ENCODE measurements at regions not wholly inside any gene's neighbourhood (a gene's known extent, or its start where the extent isn't known, plus 50 kb on each side); places are given as distances from the start of the nearest gene placed in this dataset.

DNA sequence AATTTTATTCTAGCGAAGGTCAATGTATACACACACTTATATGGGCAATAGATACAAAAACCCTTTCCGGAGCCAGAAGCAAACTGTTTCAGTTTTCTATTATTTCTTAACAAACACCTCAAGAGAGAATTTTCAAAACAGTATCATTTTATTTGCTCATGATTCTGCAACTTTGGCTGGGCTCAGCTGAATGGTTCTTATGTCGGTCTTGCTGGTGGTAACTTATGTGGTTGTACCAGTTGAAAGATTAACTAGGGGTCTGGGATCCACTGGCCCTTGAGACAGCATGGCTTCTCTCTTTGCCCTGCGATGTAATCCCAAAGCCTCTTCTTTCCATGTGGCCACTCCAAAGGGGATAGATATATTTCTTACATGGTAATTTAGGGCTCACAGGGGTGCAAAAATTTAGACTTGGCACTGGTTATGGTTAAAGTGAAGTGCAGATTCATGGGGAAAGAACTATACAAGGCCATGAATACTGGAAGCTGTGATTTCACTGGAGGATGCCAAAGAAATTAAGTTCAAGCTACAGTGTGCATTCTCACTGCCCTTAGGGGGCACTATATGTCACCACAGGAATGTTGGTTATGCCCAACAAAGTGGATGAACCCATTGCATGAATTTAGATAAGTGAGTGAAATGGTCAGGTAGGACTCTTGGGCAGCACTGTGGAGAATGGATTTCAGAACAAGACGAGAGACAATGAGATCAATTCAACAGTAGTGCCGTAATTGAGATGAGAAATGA lies 94.3 kb upstream of the NAV3 start:
- no peak for FAIRE-seq
- Histone ChIP-seq H2AFZ (ENCODE audit: control insufficient read depth, low read depth, low read length) (no peak overlapping the region), H3K79me2 (ENCODE audit: control insufficient read depth, insufficient read depth, low read length) (no peaks in the 10 kb centered on the region), H3K4me3 (no peak overlapping the region), H3K27ac (ENCODE audit: control insufficient read depth, insufficient read depth) (no peak overlapping the region), H3K36me3 (ENCODE audit: control insufficient read depth in 2 of 2, insufficient read depth in 2 of 2, low read length in 1 of 2) (no peaks in the 10 kb centered on the region), H4K20me1 (ENCODE audit: control insufficient read depth, insufficient read depth) (no peaks in the 10 kb centered on the region), H3K9ac (ENCODE audit: control insufficient read depth, insufficient read depth, low read length) (no peak overlapping the region), H3K27me3 (replicated peaks in 1 of 2; ENCODE audit: control insufficient read depth in 2 of 2, insufficient read depth in 2 of 2, low read length in 1 of 2) (no peaks in the 10 kb centered on the region), H3K9me3 (replicated peaks; ENCODE audit: control insufficient read depth, insufficient read depth, low read length) (no peaks in the 10 kb centered on the region), H3K4me2 (ENCODE audit: control insufficient read depth, insufficient read depth) (no peak overlapping the region), H3K4me1 (ENCODE audit: control insufficient read depth, insufficient read depth, low read length) (no peaks in the 10 kb centered on the region)
- ChIA-PET SMC1A (ENCODE audit: uncharacterized antibody, unreplicated experiment) (interaction anchor here (1.0 to 2.3 kb wide), 10 partner anchors 9 to 192 kb away, joined by 3 to 12 read pairs (median 6); no protein-coding TSS in a partner anchor), CTCF (interaction anchor here (0.7 to 3.2 kb wide), 6 partner anchors 10 to 191 kb away, joined by 3 to 22 read pairs (median 4); no protein-coding TSS in a partner anchor), RAD21 (ENCODE audit: unreplicated experiment) (interaction anchor here (0.5 to 2.6 kb wide), 4 partner anchors 19 to 188 kb away, joined by 3 to 18 read pairs (median 6); no protein-coding TSS in a partner anchor), POLR2A (no interaction called here)
- no TSS peak for BruUV-seq (replicated peaks)
- peak; percentile 52; the same call in 1 of the 3 replicates for ATAC-seq
- 34% methylated on average over 6 of the region's 6 CpGs for WGBS (ENCODE audit: insufficient coverage, insufficient replicate concordance, low lambda C conversion rate, missing lambda C conversion rate)
- DNase-seq (ENCODE audit: low read depth, low spot score), result no peak
- in situ Hi-C loops (cut with MboI), result no loop called here
- intact Hi-C loops (cut with micrococcal nuclease; ENCODE audit: unreplicated experiment), result no loop called here
- no peak for TF ChIP-seq PML (IDR thresholded peaks at IDR 0.05; ENCODE audit: low read length)
- TF ChIP-seq, protein P1, sequence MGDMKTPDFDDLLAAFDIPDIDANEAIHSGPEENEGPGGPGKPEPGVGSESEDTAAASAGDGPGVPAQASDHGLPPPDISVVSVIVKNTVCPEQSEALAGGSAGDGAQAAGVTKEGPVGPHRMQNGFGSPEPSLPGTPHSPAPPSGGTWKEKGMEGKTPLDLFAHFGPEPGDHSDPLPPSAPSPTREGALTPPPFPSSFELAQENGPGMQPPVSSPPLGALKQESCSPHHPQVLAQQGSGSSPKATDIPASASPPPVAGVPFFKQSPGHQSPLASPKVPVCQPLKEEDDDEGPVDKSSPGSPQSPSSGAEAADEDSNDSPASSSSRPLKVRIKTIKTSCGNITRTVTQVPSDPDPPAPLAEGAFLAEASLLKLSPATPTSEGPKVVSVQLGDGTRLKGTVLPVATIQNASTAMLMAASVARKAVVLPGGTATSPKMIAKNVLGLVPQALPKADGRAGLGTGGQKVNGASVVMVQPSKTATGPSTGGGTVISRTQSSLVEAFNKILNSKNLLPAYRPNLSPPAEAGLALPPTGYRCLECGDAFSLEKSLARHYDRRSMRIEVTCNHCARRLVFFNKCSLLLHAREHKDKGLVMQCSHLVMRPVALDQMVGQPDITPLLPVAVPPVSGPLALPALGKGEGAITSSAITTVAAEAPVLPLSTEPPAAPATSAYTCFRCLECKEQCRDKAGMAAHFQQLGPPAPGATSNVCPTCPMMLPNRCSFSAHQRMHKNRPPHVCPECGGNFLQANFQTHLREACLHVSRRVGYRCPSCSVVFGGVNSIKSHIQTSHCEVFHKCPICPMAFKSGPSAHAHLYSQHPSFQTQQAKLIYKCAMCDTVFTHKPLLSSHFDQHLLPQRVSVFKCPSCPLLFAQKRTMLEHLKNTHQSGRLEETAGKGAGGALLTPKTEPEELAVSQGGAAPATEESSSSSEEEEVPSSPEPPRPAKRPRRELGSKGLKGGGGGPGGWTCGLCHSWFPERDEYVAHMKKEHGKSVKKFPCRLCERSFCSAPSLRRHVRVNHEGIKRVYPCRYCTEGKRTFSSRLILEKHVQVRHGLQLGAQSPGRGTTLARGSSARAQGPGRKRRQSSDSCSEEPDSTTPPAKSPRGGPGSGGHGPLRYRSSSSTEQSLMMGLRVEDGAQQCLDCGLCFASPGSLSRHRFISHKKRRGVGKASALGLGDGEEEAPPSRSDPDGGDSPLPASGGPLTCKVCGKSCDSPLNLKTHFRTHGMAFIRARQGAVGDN (IDR thresholded peaks at IDR 0.05), result no peak
- TF ChIP-seq, protein P2, sequence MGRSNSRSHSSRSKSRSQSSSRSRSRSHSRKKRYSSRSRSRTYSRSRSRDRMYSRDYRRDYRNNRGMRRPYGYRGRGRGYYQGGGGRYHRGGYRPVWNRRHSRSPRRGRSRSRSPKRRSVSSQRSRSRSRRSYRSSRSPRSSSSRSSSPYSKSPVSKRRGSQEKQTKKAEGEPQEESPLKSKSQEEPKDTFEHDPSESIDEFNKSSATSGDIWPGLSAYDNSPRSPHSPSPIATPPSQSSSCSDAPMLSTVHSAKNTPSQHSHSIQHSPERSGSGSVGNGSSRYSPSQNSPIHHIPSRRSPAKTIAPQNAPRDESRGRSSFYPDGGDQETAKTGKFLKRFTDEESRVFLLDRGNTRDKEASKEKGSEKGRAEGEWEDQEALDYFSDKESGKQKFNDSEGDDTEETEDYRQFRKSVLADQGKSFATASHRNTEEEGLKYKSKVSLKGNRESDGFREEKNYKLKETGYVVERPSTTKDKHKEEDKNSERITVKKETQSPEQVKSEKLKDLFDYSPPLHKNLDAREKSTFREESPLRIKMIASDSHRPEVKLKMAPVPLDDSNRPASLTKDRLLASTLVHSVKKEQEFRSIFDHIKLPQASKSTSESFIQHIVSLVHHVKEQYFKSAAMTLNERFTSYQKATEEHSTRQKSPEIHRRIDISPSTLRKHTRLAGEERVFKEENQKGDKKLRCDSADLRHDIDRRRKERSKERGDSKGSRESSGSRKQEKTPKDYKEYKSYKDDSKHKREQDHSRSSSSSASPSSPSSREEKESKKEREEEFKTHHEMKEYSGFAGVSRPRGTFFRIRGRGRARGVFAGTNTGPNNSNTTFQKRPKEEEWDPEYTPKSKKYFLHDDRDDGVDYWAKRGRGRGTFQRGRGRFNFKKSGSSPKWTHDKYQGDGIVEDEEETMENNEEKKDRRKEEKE (IDR thresholded peaks at IDR 0.05), result no peak
- no peak for TF ChIP-seq SREBF2 (IDR thresholded peaks at IDR 0.05; ENCODE audit: low read length)
- no peak for TF ChIP-seq JUND (IDR thresholded peaks at IDR 0.05; ENCODE audit: low read depth, low read length)
- no peak for TF ChIP-seq RELA (IDR thresholded peaks at IDR 0.05; ENCODE audit: borderline replicate concordance, partially characterized antibody)
- TF ChIP-seq RAD21 (IDR thresholded peaks at IDR 0.05; ENCODE audit: insufficient read depth, low read depth, low read length), result peak; percentile 54
- TF ChIP-seq ZNF622 (IDR thresholded peaks at IDR 0.05), result no peak
- no peak for TF ChIP-seq CHD2 (IDR thresholded peaks at IDR 0.05; ENCODE audit: borderline replicate concordance, low read depth, low read length)
- no peak for TF ChIP-seq POLR2A (IDR thresholded peaks at IDR 0.05; ENCODE audit: low read depth, low read length)
- TF ChIP-seq SMARCA5 (IDR thresholded peaks at IDR 0.05), result no peak
- TF ChIP-seq, protein P3, sequence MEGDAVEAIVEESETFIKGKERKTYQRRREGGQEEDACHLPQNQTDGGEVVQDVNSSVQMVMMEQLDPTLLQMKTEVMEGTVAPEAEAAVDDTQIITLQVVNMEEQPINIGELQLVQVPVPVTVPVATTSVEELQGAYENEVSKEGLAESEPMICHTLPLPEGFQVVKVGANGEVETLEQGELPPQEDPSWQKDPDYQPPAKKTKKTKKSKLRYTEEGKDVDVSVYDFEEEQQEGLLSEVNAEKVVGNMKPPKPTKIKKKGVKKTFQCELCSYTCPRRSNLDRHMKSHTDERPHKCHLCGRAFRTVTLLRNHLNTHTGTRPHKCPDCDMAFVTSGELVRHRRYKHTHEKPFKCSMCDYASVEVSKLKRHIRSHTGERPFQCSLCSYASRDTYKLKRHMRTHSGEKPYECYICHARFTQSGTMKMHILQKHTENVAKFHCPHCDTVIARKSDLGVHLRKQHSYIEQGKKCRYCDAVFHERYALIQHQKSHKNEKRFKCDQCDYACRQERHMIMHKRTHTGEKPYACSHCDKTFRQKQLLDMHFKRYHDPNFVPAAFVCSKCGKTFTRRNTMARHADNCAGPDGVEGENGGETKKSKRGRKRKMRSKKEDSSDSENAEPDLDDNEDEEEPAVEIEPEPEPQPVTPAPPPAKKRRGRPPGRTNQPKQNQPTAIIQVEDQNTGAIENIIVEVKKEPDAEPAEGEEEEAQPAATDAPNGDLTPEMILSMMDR (IDR thresholded peaks at IDR 0.05 in 2 of 3, conservative IDR thresholded peaks at IDR 0.05 in 1 of 3; ENCODE audit: control insufficient read depth in 2 of 3, extremely low read depth in 1 of 3, insufficient read depth in 1 of 3, low read depth in 3 of 3, low read length in 3 of 3), result peak; percentile 29 to 35 (median 35); a peak in 5 of 6 replicates
- no peak for TF ChIP-seq POLR2AphosphoS5 (IDR thresholded peaks at IDR 0.05; ENCODE audit: low read length)
- TF ChIP-seq, protein P4, sequence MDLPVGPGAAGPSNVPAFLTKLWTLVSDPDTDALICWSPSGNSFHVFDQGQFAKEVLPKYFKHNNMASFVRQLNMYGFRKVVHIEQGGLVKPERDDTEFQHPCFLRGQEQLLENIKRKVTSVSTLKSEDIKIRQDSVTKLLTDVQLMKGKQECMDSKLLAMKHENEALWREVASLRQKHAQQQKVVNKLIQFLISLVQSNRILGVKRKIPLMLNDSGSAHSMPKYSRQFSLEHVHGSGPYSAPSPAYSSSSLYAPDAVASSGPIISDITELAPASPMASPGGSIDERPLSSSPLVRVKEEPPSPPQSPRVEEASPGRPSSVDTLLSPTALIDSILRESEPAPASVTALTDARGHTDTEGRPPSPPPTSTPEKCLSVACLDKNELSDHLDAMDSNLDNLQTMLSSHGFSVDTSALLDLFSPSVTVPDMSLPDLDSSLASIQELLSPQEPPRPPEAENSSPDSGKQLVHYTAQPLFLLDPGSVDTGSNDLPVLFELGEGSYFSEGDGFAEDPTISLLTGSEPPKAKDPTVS (IDR thresholded peaks at IDR 0.05; ENCODE audit: low read depth, low read length), result no peak

All from GM12878 (cell line).